ENCODE measurements at regions not wholly inside any gene's neighbourhood (a gene's known extent, or its start where the extent isn't known, plus 50 kb on each side); places are given as distances from the start of the nearest gene placed in this dataset.

- DNase-seq: no peak
- Histone ChIP-seq H3K27ac (no peak overlapping the region), H3K4me3 (no peak overlapping the region), H3K4me1 (ENCODE audit: insufficient read depth) (no peaks in the 10 kb centered on the region), H3K27me3 (no peaks in the 10 kb centered on the region), H3K36me3 (no peaks in the 10 kb centered on the region), H3K9me3 (no peaks in the 10 kb centered on the region)
- intact Hi-C loops (cut with DNase I): no loop called here
- WGBS, 3 donors: 84 to 86% (median 86%) methylated on average over 6 of the region's 6 CpGs
- TF ChIP-seq CTCF (IDR thresholded peaks at IDR 0.05): no peak
- TF ChIP-seq POLR2A (IDR thresholded peaks at IDR 0.05): no peak
- no peak for TF ChIP-seq EP300 (IDR thresholded peaks at IDR 0.05)
These were observed 157.4 kb downstream of the FBXO15 start for GRCh38 chr18:73990258-73990657.

DNA sequence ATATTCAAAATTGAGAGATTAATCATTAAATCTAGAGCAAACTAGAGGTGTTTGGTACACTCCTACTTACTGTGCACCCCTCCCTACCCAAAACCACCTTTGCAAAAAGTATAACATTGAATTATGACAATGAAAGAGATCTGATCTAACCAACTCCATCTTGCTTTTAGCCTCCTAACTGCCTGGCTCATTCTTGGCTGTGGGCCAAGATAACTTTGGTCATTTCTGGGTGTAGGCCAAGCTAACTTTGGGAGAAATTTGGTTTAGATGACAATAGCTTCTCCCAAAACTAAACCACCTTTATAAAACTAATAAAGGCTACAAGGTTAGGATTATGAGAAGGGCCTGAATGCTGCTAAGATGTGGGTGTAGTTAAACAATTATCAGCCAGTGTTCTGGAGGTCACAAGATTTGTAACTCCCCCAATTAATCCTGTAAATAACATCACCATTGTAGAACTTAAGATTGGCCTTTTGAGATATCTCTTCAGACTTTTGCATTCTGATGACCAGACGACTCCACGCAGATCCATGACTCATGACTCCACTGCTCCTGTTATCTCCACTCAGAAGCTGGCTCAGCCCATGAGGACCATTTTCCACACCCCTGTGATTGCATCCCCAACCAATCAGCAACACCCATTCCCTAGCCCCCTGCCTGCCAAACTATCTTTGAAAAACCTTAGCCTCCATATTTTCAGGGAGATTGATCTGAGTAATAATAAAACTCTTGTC is 160.2 kb downstream of the FBXO15 start:
- TF ChIP-seq CTCF (IDR thresholded peaks at IDR 0.05) (no peak), POLR2A (IDR thresholded peaks at IDR 0.05) (no peak), EP300 (IDR thresholded peaks at IDR 0.05) (no peak)
- DNase-seq: no peak
- Histone ChIP-seq H3K27ac (no peak overlapping the region), H3K4me3 (no peak overlapping the region), H3K4me1 (ENCODE audit: insufficient read depth) (no peaks in the 10 kb centered on the region), H3K36me3 (no peaks in the 10 kb centered on the region), H3K27me3 (no peaks in the 10 kb centered on the region), H3K9me3 (no peaks in the 10 kb centered on the region)
- 89 to 98% (median 90%) methylated on average over 2 of the region's 2 CpGs for WGBS, 3 donors
- intact Hi-C loops (cut with DNase I): no loop called here

GRCh38 chr18:73986711-73987110 is 160.9 kb downstream of the FBXO15 start:
- no peaks in the 10 kb centered on the region for H3K4me1 ChIP-seq (ENCODE audit: insufficient read depth)
- TF ChIP-seq CTCF (IDR thresholded peaks at IDR 0.05) (no peak), EP300 (IDR thresholded peaks at IDR 0.05) (no peak), POLR2A (IDR thresholded peaks at IDR 0.05) (no peak)
- H3K27me3 ChIP-seq: no peaks in the 10 kb centered on the region
- no peaks in the 10 kb centered on the region for H3K9me3 ChIP-seq
- 15 to 21% (median 20%) methylated on average over 3 of the region's 3 CpGs for WGBS, 3 donors
- intact Hi-C loops (cut with DNase I): no loop called here
- H3K27ac ChIP-seq: no peak overlapping the region
- no peaks in the 10 kb centered on the region for H3K36me3 ChIP-seq
- DNase-seq: no peak
- H3K4me3 ChIP-seq: no peak overlapping the region

DNA sequence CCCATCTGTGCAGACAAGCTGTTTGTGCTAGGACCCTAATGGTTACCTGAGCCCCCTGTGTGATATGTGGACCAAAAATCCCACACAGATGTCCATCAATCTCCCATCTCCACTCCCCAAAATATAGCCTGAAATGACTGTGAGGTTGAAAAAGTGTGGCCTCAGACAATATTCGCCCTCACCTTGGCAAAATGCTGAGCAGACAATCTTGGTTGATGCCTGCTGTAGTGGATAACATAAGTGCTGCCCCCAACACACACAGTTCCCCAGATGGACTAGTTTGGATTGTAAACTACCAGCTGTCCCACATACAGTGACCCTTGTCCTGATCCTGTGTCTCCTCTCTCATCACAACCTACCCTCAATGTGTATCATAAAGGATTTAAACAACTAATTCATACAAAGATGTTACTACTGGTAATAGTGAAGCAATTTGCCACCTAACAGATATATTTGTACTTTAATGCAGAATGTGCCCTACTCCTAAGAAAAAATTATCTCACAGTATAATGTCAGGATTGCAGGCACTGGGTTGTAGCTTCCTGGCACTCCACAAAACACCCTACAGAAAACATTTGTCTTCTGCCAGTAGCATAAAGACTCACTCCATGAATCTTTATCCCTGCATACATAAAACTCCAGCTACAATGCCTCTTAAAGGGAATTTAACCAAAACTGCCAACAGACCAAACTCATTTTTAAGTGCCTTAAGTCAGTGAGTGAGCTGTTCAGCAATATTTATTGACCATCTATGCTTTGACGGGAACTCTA is 161.6 kb downstream of the FBXO15 start:
- TF ChIP-seq POLR2A (IDR thresholded peaks at IDR 0.05) (no peak), CTCF (IDR thresholded peaks at IDR 0.05) (no peak), EP300 (IDR thresholded peaks at IDR 0.05) (no peak)
- Histone ChIP-seq H3K27me3 (no peaks in the 10 kb centered on the region), H3K4me3 (no peak overlapping the region), H3K9me3 (no peaks in the 10 kb centered on the region), H3K36me3 (no peaks in the 10 kb centered on the region), H3K4me1 (ENCODE audit: insufficient read depth) (no peaks in the 10 kb centered on the region), H3K27ac (no peak overlapping the region)
- no peak for DNase-seq
- 59 to 71% (median 65%) methylated on average over 2 of the region's 2 CpGs for WGBS, 3 donors
- intact Hi-C loops (cut with DNase I): no loop called here
